ENCODE measurements at regions not wholly inside any gene's neighbourhood (a gene's known extent, or its start where the extent isn't known, plus 50 kb on each side); places are given as distances from the start of the nearest gene placed in this dataset.

GRCh38 chr2:58664523-58665151, 423.5 kb upstream of the FANCL start:
- DNase-seq (ENCODE audit: low read depth) = no peak

DNA sequence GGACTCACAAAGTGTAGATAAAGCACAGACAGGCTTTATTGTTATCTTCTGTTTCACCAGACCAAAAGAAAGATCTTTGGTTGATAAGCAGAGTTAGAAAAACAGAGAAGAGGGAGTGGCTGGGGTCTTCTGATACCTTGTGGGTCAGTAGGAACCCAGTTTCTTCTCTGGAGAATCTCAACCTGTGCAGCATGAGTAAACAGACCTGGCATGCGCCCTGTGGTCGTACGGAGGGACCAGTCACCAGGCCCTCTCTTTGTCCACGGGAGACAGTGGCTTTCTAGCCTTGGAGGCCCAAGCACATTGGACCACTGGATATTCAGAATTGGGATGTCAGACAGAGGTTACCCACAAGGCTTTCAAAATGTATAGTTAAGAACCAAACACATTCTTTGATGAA, 418.9 kb upstream of the FANCL start:
- DNase-seq (ENCODE audit: low read depth) = no peak

- DNase-seq (ENCODE audit: low read depth) = no peak
These were observed 414.0 kb upstream of the FANCL start for GRCh38 chr2:58655152-58655551.

DNA sequence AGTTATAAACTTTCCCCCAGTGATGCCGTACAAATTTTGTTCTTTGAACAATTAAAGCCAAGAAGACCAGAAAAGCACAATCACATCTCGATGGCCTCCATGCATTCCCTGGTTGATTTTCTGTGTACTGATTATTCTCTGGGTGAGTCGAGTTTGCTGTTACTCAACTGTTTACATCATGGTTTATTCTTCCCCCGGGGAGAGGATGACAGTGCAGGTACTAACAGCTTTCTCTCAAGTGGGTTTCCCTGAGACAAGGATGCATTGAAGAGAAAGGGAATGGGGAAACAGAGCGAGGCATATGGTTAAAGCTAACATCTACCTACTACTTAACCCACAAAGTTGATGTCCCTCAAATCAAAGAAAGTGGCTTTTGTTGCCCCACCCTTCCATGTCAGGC, 410.8 kb upstream of the FANCL start:
- no peak for DNase-seq (ENCODE audit: low read depth)

- DNase-seq (ENCODE audit: low read depth) = no peak
These were observed 409.7 kb upstream of the FANCL start for GRCh38 chr2:58650781-58651180.

DNA sequence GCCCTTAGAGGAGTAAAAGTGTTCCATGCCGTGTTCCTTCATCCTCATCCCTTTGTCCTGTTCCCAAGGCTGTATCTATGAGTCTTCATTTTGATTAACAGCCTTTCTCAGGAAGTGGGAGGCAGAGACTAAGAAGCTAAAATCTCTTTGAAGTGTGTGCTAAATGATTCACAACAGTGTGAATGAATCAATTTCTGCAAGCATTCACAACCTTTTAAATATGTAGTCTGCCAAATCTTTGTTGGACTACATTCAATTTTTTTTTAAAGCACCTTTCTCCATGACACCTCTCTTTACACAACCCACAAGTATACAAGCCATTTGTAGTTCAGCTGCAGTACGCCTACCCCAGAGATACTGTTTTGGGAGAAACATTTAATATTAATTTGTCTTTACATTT, 408.6 kb upstream of the FANCL start:
- no peak for DNase-seq (ENCODE audit: low read depth)

GRCh38 chr2:58645017-58645416, 403.9 kb upstream of the FANCL start:
- no peak for DNase-seq (ENCODE audit: low read depth)

DNA sequence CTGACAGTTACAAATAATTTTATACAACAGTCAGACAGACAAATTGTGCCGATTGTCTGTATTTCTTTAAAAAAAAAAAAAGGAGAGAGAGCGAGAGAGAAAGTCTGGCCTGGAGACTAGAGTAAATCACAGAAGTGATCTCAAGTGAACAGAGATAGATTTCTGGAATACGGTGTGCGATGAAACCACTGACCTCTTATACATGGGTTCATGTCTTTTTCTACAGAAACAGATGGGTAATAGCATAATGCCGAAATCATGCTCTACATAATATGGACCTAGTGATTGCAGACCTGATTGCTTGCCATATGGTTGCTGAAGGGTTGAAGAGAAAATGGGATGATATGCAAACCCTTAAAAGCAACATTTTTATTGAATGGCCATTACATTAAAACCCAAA, 403.3 kb upstream of the FANCL start:
- DNase-seq (ENCODE audit: low read depth) = no peak

- no peak for DNase-seq (ENCODE audit: low read depth)
These were observed 399.9 kb upstream of the FANCL start for GRCh38 chr2:58641001-58641400.

DNA sequence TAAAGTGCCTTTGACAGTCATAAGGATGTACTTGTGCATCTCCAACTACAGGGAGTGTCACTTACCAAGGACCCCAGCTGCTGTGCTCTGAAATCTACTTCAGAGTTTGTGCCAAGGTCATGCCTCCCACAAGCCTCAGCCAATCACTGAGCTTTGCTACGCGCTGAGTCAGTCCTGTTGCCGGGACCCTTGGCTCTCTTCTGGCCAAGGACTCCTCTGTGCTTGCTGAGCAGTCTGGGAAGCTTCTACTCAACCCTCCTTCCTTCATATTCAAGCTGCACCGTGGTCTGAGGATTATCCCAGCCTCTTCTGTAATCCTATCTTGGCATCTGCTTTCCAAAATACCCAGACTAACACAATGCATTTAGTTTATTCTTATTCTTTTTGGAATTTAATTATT, 398.9 kb upstream of the FANCL start:
- no peak for DNase-seq (ENCODE audit: low read depth)

DNA sequence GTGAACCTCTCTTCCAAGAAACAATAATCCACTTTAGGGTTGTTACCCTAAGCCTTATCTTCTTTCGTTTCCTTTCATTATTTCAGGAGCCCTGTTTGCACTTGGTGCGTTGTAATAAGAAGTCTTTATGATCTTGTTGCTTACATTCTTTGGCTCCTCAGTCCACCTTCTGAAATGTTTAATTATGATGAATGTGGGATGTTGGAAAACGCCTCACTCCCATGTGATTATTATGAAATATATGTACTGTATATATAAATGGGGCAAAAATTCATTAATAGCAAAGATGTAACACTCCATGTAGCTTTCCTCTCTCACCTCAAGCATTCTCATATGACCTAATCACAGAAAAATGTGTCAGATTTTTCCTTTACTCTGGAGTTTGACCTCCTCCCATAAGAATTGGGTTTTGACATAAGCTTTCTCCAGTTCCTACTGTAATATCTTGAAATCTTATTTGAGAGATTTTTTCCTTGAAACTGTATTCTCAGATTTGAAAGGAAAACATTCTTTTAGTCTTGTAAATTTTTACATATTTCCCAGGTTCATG, 397.2 kb upstream of the FANCL start:
- no peak for DNase-seq (ENCODE audit: low read depth)

GRCh38 chr2:58636872-58637271, 395.7 kb upstream of the FANCL start:
- no peak for DNase-seq (ENCODE audit: low read depth)

DNA sequence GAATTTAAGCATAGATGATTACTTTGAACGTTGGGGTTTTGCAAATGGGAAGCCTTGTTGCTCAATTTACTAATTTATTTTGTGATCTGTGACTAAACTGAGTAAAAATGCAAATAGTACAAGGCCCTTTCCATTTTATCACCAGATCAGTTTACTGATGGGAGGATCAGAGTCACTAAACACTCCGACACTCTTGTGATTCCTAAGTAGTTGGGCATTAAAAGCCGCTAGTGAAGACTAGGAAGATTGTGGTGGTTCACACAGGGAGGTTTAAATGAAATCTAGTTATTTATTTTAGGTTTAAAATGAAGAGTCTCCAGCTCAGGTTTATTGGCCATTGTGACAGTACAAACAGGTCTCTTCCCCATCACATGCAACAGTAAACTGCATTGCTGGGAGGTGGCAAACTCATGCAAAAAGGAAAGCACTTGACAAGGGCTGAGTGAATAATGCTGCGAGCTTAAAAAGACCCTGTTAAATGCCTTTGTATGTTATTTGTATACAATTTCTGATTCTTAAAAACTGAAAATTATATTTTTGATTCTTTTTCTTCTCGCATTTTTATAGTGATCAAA, 394.8 kb upstream of the FANCL start:
- DNase-seq (ENCODE audit: low read depth) = no peak

GRCh38 chr2:58634653-58635370, 393.7 kb upstream of the FANCL start:
- DNase-seq (ENCODE audit: low read depth) = no peak

- DNase-seq (ENCODE audit: low read depth) = no peak
These were observed 392.7 kb upstream of the FANCL start for GRCh38 chr2:58633613-58634365.

DNA sequence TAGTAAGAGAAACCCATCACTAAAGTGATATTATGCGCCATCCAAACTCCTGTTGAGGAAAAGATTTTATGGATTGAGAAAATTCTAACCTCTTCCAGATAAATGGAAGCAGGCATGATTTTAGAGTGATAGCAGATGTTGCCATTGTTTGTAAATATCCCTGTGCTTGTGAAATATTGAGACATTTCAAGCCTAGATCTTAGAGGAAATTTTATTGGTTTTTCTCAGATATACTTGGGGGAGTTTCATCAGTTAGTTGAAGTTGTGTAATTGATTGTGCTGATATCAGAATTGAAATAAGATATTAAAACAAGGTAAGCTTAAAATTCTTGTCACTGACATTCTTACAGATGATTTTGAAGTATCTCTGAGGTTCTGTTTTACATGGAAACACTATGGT, 390.9 kb upstream of the FANCL start:
- no peak for DNase-seq (ENCODE audit: low read depth)

GRCh38 chr2:58629545-58630119, 388.5 kb upstream of the FANCL start:
- DNase-seq (ENCODE audit: low read depth) = no peak

GRCh38 chr2:58620896-58621295, 379.8 kb upstream of the FANCL start:
- no peak for DNase-seq (ENCODE audit: low read depth)

DNA sequence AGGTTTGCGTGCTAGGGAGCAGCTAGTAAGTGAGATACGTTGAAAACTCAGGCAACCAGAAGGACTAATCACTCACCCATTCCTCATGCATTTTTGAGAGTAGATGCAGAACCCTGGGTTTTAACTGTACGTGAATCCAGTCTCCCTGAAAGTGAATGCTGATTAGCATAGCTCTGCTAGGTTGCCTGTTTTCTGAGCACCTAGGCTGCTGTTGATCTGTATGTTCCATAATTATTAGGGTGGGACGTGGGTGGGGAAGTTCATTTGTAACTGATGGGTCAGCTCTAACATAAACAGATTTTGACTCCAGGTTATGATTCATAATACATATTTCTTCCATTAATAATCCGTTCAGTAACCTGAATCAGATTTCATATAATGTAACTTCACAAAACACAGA, 379.0 kb upstream of the FANCL start:
- no peak for DNase-seq (ENCODE audit: low read depth)

GRCh38 chr2:58616961-58617360, 375.8 kb upstream of the FANCL start:
- DNase-seq (ENCODE audit: low read depth) = no peak

- DNase-seq (ENCODE audit: low read depth) = no peak
These were observed 373.1 kb upstream of the FANCL start for GRCh38 chr2:58614219-58614618.

DNA sequence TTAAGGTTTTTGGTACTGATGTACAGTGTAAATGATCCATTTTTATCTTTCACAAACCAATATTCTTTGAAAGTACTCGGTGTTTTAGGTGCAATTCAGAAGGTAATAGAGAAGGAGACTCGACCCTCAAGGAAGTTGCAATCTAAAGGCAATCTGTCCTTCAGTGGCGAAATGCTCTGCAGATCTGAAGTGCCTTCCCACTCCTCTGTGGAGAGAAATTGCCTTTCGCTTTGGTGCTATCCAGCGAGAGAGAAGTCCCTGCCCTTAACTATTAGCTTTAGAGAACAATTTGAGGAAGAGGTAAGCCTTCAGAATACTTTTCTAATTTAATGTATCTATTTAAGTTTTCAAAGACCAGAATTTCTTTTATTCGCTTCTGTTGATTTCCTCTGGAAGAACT, 371.8 kb upstream of the FANCL start:
- DNase-seq (ENCODE audit: low read depth) = no peak

All from stimulated activated CD8-positive, alpha-beta memory T cell treated with anti-CD3 and anti-CD28 coated beads, Interleukin-12 subunit alpha, Interleukin-12 subunit beta, amount 100 ng/mL, for 4 hours (primary cell).